GM12878 (cell line): ENCODE measurements at regions not wholly inside any gene's neighbourhood (a gene's known extent, or its start where the extent isn't known, plus 50 kb on each side); places are given as distances from the start of the nearest gene placed in this dataset.

Source experiments
- ATAC-seq: fragments of 200-7000 bp; cut with Tn5 transposase; 3 replicates; pipeline ENCODE4 v1.9.1; 2020; ENCODE audit warnings: mild to moderate bottlenecking, moderate library complexity
- BruUV-seq: library from RNA; stranded (reverse); fragments of 400-500 nt; replicated peaks from 2 replicates; lab custom pipeline; 2021; lab: Mats Ljungman, UMichigan
- CTCF ChIA-PET: fragments of 300-600 bp; sonication (Branson Sonifier 250); formaldehyde crosslinking; extraction: SDS; loops from one replicate; lab custom pipeline; 2021; ENCODE audit warnings: inconsistent platforms; lab: Yijun Ruan, JAX
- POLR2A ChIA-PET: fragments of 350-600 bp; formaldehyde crosslinking; extraction: SDS; loops from one replicate; lab custom pipeline; 2021; ENCODE audit warnings: inconsistent platforms; lab: Charles Lee
- RAD21 ChIA-PET: fragments of 300-600 bp; sonication (Branson Sonifier 250); formaldehyde crosslinking; loops from one replicate; lab custom pipeline; 2023; ENCODE audit warnings: antibody characterized with exemption; ENCODE audit not compliant: unreplicated experiment; lab: Charles Lee
- SMC1A ChIA-PET: fragments of 300-600 bp; sonication (Branson Sonifier 250); formaldehyde crosslinking; loops from one replicate; lab custom pipeline; 2023; ENCODE audit not compliant: unreplicated experiment, uncharacterized antibody; lab: Charles Lee
- DNase-seq: peaks from one replicate; pipeline ENCODE4 v3.0.0-alpha.2; 2011; ENCODE audit warnings: low read depth, low spot score
- FAIRE-seq: peaks from 3 replicates; lab custom pipeline; 2011; peaks lifted over from hg19 to GRCh38; lab: Jason Lieb, UNC
- H2AFZ ChIP-seq: 2 replicates; pipeline ENCODE4 v1.6.0; 2011; ENCODE audit warnings: low read depth, low read length, control low read depth; ENCODE audit not compliant: control insufficient read depth
- H3K27ac ChIP-seq: 2 replicates; pipeline ENCODE4 v1.5.1; 2011; ENCODE audit warnings: control low read depth; ENCODE audit not compliant: control insufficient read depth, insufficient read depth
- H3K27me3 ChIP-seq, 2 experiments: replicated peaks in 1 of 2; 2 replicates each; pipeline versions ENCODE4 v1.6.0 to v1.6.1; 2011; ENCODE audit warnings: low read length in 1 of 2; ENCODE audit not compliant: control insufficient read depth in 2 of 2, insufficient read depth in 2 of 2
- H3K36me3 ChIP-seq, 2 experiments: 2 replicates each; pipeline ENCODE4 v1.5.1; 2011; ENCODE audit warnings: low read length in 1 of 2; ENCODE audit not compliant: control insufficient read depth in 2 of 2, insufficient read depth in 2 of 2
- H3K4me1 ChIP-seq: 2 replicates; pipeline ENCODE4 v1.6.1; 2011; ENCODE audit warnings: mild to moderate bottlenecking, low read length, moderate library complexity, mixed read lengths; ENCODE audit not compliant: control insufficient read depth, insufficient read depth
- H3K4me2 ChIP-seq: 2 replicates; pipeline ENCODE4 v1.6.0; 2011; ENCODE audit warnings: control low read depth; ENCODE audit not compliant: control insufficient read depth, insufficient read depth
- H3K4me3 ChIP-seq: fragments of 200-600 bp; sonication (generic); 2 replicates; pipeline ENCODE4 v1.5.1; 2016
- H3K79me2 ChIP-seq: 2 replicates; pipeline ENCODE4 v1.6.0; 2011; ENCODE audit warnings: low read length; ENCODE audit not compliant: control insufficient read depth, insufficient read depth
- H3K9ac ChIP-seq: 2 replicates; pipeline ENCODE4 v1.8.0; 2011; ENCODE audit warnings: low read length, control low read depth, mixed read lengths; ENCODE audit not compliant: control insufficient read depth, insufficient read depth
- H3K9me3 ChIP-seq: replicated peaks from 3 replicates; pipeline ENCODE4 v1.5.1; 2011; ENCODE audit warnings: mild to moderate bottlenecking, low read length; ENCODE audit not compliant: control insufficient read depth, insufficient read depth
- H4K20me1 ChIP-seq: 2 replicates; pipeline ENCODE4 v1.6.0; 2011; ENCODE audit not compliant: control insufficient read depth, insufficient read depth
- EZH2 ChIP-seq: IDR thresholded peaks from 2 replicates; pipeline ENCODE4 v1.6.1; 2012; ENCODE audit warnings: low read depth, mild to moderate bottlenecking, control low read depth, inconsistent platforms, low read length, borderline replicate concordance; ENCODE audit not compliant: control insufficient read depth
- KDM1A ChIP-seq: fragments of 200-600 bp; sonication (generic); IDR thresholded peaks from 2 replicates; pipeline ENCODE4 v1.6.1; 2016; ENCODE audit warnings: borderline replicate concordance
- NR2C1 ChIP-seq: fragments of 450-650 bp; IDR thresholded peaks from 2 replicates; pipeline ENCODE4 v1.6.1; 2017; ENCODE audit warnings: antibody characterized with exemption, mild to moderate bottlenecking, moderate library complexity
- NR2F1 ChIP-seq: fragments of 450-650 bp; conservative IDR thresholded peaks from 2 replicates; pipeline ENCODE4 v1.6.1; 2017; ENCODE audit warnings: mild to moderate bottlenecking
- PAX5 ChIP-seq: IDR thresholded peaks from 2 replicates; pipeline ENCODE4 v1.6.1; 2011; ENCODE audit warnings: low read depth, low read length, borderline replicate concordance
- RAD21 ChIP-seq: IDR thresholded peaks from 2 replicates; pipeline ENCODE4 v1.6.1; 2011; ENCODE audit warnings: mild to moderate bottlenecking, low read depth, low read length, moderate library complexity; ENCODE audit not compliant: insufficient read depth
- REST ChIP-seq: IDR thresholded peaks from 2 replicates; pipeline ENCODE4 v1.6.1; 2012; ENCODE audit warnings: mild to moderate bottlenecking, low read depth, low read length
- SMAD5 ChIP-seq: IDR thresholded peaks from 2 replicates; pipeline ENCODE4 v1.6.1; 2016; ENCODE audit warnings: antibody characterized with exemption, low read depth
- SMC3 ChIP-seq: IDR thresholded peaks from 2 replicates; pipeline ENCODE4 v1.6.1; 2011; ENCODE audit warnings: low read length, improper control_type of control experiment, borderline replicate concordance
- TCF7 ChIP-seq: IDR thresholded peaks from 2 replicates; pipeline ENCODE4 v1.6.1; 2014; ENCODE audit warnings: antibody characterized with exemption, borderline replicate concordance
- WGBS: methylation state at CpG from one replicate; pipeline ENCODE4 v1.1.6; 2016; ENCODE audit warnings: low lambda C conversion rate; ENCODE audit not compliant: insufficient replicate concordance, insufficient coverage; ENCODE audit errors: missing lambda C conversion rate; 5-methylcytosine and 5-hydroxymethylcytosine counted together
- in situ Hi-C: fragments of 300-500 bp; cut with MboI; formaldehyde crosslinking; loops from 9 replicates; pipeline ENCODE4 v1.14.3; 2018; ENCODE audit warnings: mixed read lengths
- intact Hi-C: fragments of 100-400 bp; cut with micrococcal nuclease; formaldehyde crosslinking; loops from one replicate; pipeline ENCODE4 v1.14.2; 2022; ENCODE audit not compliant: unreplicated experiment
- TF ChIP-seq, protein P1 (sequence below): fragments of 450-650 bp; IDR thresholded peaks from 2 replicates; pipeline ENCODE4 v1.6.1; 2016; ENCODE audit warnings: mild to moderate bottlenecking, moderate library complexity, borderline replicate concordance

DNA sequence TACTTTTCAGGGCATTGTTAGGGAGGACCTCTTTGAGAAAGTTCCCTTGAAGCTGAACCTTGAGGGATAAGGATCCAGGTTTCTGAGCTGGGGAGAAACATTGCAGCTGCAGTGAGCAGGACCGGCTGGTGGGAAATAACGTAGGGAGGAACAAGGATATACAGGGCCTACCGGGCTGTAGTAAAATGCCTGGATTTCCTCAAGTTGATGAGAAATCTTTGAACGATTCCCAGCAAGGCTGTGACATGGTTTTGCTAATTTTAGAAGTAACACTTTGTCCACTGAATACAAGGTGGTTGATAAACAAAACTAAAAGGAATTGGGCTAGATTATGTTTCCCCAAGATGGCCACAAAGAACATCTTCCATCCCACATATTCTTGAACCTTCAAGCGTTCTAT is 137.0 kb upstream of the AGBL1 start:
- H3K27ac ChIP-seq = no peak overlapping the region
- H3K9ac ChIP-seq = no peak overlapping the region
- no peaks in the 10 kb centered on the region for H3K9me3 ChIP-seq
- CTCF ChIA-PET = no interaction called here
- in situ Hi-C loops (no loop called here), intact Hi-C loops (no loop called here)
- no peak for ATAC-seq
- no peak for DNase-seq
- no peaks in the 10 kb centered on the region for H3K4me1 ChIP-seq
- no peak for TF ChIP-seq TCF7
- no peak for TF ChIP-seq NR2C1
- no peak for TF ChIP-seq SMC3
- no peak for TF ChIP-seq KDM1A
- TF ChIP-seq NR2F1 = no peak
- no peak for TF ChIP-seq SMAD5
- no peak overlapping the region for H2AFZ ChIP-seq
- 42% methylated on average over 5 of the region's 5 CpGs for WGBS
- H3K36me3 ChIP-seq = no peaks in the 10 kb centered on the region
- no peak overlapping the region for H3K4me2 ChIP-seq
- H3K27me3 ChIP-seq = no peaks in the 10 kb centered on the region; a peak in 1 of 4 replicates
- POLR2A ChIA-PET = no interaction called here
- RAD21 ChIA-PET = no interaction called here
- SMC1A ChIA-PET = no interaction called here
- no peak overlapping the region for H3K4me3 ChIP-seq
- FAIRE-seq = no peak
- H3K79me2 ChIP-seq = no peaks in the 10 kb centered on the region
- BruUV-seq = no TSS peak
- H4K20me1 ChIP-seq = no peaks in the 10 kb centered on the region

GRCh38 chr15:85943151-85943550 is 136.5 kb upstream of the AGBL1 start:
- Histone ChIP-seq H4K20me1 (no peaks in the 10 kb centered on the region), H3K9ac (no peak overlapping the region), H3K36me3 (no peaks in the 10 kb centered on the region), H2AFZ (no peak overlapping the region), H3K4me2 (no peak overlapping the region), H3K79me2 (no peaks in the 10 kb centered on the region), H3K4me3 (no peak overlapping the region), H3K27me3 (no peaks in the 10 kb centered on the region), H3K27ac (no peak overlapping the region), H3K4me1 (no peaks in the 10 kb centered on the region), H3K9me3 (no peaks in the 10 kb centered on the region)
- FAIRE-seq (no peak), ATAC-seq (no peak), DNase-seq (no peak)
- ChIA-PET POLR2A (no interaction called here), RAD21 (no interaction called here), CTCF (interaction anchor here (0.8 kb wide), 1 partner anchor 162 kb away, joined by 3 read pairs; no protein-coding TSS in a partner anchor), SMC1A (no interaction called here)
- no TSS peak for BruUV-seq
- WGBS = 27% methylated on average over 4 of the region's 4 CpGs
- intact Hi-C loops (no loop called here), in situ Hi-C loops (no loop called here)
- TF ChIP-seq PAX5 = no peak
- no peak for TF ChIP-seq RAD21
- TF ChIP-seq EZH2 = no peak
- no peak for TF ChIP-seq REST
- TF ChIP-seq, protein P1, sequence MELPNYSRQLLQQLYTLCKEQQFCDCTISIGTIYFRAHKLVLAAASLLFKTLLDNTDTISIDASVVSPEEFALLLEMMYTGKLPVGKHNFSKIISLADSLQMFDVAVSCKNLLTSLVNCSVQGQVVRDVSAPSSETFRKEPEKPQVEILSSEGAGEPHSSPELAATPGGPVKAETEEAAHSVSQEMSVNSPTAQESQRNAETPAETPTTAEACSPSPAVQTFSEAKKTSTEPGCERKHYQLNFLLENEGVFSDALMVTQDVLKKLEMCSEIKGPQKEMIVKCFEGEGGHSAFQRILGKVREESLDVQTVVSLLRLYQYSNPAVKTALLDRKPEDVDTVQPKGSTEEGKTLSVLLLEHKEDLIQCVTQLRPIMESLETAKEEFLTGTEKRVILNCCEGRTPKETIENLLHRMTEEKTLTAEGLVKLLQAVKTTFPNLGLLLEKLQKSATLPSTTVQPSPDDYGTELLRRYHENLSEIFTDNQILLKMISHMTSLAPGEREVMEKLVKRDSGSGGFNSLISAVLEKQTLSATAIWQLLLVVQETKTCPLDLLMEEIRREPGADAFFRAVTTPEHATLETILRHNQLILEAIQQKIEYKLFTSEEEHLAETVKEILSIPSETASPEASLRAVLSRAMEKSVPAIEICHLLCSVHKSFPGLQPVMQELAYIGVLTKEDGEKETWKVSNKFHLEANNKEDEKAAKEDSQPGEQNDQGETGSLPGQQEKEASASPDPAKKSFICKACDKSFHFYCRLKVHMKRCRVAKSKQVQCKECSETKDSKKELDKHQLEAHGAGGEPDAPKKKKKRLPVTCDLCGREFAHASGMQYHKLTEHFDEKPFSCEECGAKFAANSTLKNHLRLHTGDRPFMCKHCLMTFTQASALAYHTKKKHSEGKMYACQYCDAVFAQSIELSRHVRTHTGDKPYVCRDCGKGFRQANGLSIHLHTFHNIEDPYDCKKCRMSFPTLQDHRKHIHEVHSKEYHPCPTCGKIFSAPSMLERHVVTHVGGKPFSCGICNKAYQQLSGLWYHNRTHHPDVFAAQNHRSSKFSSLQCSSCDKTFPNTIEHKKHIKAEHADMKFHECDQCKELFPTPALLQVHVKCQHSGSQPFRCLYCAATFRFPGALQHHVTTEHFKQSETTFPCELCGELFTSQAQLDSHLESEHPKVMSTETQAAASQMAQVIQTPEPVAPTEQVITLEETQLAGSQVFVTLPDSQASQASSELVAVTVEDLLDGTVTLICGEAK = no peak
